IPS-18c (cell line): ENCODE measurements at regions not wholly inside any gene's neighbourhood (a gene's known extent, or its start where the extent isn't known, plus 50 kb on each side); places are given as distances from the start of the nearest gene placed in this dataset.

Experiments used
- H3K4me3 ChIP-seq: 2 replicates; pipeline ENCODE4 v1.7.0; 2013; ENCODE audit warnings: low read depth, mild to moderate bottlenecking, low read length, moderate library complexity; ENCODE audit not compliant: insufficient read depth
- H3K9me3 ChIP-seq: one replicate; pipeline ENCODE4 v1.6.1; 2013; ENCODE audit warnings: mild to moderate bottlenecking, low read length, moderate library complexity; ENCODE audit not compliant: control insufficient read depth, insufficient read depth

DNA sequence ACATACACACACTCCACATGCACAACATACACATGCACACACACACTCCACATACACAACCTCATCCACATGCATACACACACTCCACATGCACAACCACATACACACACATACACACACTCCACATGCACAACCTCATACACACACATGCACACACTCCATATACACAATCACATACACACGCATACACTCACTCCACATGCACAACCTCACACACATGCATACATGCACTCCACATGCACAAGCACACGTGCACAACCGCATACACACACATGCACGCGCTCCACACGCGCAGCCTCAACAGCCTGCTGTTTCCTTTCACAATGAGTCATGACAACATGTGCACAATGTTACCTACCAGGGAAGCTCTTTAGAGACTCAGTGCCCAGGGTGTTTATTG lies 61.2 kb upstream of the TMEM132C start:
- no peak overlapping the region for H3K4me3 ChIP-seq

More for the DNA sequence above, 61.2 kb upstream of the TMEM132C start:
- no peaks in the 10 kb centered on the region for H3K9me3 ChIP-seq
